GM18498 (cell line): ENCODE measurements at regions not wholly inside any gene's neighbourhood (a gene's known extent, or its start where the extent isn't known, plus 50 kb on each side); places are given as distances from the start of the nearest gene placed in this dataset.
"Not testable (repeated sequence)": the region's sequence is repeated elsewhere in the genome, so short reads cannot be mapped to it uniquely, and the experiment has no call there.

Source experiments
- ATAC-seq: cut with Tn5 transposase; IDR thresholded peaks from one replicate; pipeline ENCODE4 v1.9.1; 2021; ENCODE audit warnings: mild to moderate bottlenecking, moderate library complexity; ENCODE audit not compliant: unreplicated experiment

DNA sequence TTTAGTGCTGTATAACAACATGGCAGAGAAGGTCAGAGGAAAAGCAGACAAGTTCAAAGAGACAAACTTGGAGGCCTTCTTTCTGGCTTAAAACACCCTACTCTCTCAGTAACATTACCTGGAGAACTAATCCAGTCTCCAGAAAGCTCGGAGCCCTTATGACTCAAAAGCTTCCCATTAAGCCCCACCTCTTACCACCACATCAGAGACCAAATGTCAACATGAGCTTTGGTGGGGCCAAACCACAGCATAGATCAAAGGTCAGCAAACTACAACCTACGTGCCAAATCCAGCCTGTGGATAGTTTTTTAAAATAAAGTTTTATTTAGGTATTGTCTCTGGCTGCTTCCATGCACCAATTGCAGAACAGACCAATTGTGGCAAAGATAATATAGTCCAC, 589.9 kb downstream of the DNAH5 start:
- no peak for ATAC-seq

DNA sequence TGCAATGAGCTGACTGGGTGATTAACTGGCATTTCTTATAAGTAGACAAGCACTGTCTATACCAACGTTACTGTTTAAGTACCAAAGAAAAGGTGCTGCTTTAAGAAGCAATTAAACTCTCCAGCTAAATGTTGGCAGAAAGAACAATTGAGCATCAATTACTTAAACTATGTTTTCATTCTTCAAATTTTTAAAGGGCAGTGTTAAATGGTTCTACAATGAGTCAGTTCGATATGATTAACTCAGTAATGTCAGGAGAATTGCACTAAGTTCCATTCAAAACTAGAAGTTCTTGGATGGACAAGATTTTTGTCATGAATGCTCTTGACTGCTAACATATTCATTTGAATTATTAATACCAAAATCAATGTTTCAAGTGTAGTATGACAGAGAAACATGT, 593.7 kb downstream of the DNAH5 start:
- ATAC-seq = no peak

DNA sequence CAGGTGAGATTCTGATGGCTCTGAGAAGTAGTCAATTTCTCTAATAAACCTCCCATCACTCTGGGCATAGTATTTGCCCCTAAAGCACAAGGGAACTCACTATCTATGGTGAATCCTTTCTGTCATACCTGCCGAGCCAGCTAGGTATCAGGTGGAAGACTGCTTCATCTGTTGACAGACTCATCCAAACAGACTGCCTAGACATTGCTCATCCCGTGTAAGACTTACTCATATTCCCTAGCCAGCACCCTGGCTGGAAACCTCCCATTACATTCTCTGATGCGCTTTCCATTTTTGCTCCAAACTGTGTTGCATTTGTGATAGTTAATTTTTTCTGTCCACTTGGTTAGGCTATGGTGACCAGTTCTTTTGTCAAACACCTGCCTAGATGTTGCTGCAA, 595.9 kb downstream of the DNAH5 start:
- no peak for ATAC-seq

DNA sequence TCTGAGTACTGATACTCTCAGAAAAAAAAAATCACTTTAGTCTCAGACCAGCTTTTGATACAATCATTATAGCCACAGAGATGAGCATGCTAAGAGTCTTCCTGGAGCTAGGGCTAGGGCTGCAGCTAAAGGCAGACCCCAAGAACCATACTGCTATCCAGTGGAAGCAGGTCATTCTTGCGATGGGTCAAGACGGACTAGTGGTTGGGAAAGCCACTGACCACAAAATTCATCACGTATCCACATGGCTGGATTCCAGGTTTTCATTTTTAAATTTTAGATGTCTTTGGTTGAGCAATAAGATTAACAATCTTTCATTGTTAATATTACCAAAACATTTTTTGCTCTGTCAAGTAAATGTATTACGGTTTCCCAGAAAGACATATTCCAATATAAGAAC, 598.1 kb downstream of the DNAH5 start:
- no peak for ATAC-seq

DNA sequence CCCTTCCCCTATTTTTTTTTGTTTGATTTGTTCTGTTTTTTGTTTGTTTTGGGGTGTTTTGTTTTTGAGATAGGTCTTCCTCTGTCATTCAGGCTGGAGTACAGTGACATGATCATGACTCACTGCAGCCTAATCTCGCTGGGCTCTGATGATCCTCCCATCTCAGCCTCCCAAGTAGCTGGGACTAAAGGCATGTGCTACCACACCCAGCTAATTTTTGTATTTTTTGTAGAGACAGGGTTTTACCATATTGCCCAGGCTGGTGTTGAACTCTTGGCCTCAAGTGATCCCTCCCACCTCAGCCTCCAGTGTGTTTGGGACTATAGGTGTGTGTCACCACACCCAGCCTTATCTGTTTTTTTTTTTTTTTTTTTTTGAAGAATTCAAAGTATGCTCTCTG, 605.4 kb downstream of the DNAH5 start:
- ATAC-seq = no peak

GRCh38 chr5:13335026-13335425, 609.5 kb downstream of the DNAH5 start:
- ATAC-seq = not testable (repeated sequence)

- no peak for ATAC-seq
Measured at GRCh38 chr5:13331585-13331984, 612.9 kb downstream of the DNAH5 start.

DNA sequence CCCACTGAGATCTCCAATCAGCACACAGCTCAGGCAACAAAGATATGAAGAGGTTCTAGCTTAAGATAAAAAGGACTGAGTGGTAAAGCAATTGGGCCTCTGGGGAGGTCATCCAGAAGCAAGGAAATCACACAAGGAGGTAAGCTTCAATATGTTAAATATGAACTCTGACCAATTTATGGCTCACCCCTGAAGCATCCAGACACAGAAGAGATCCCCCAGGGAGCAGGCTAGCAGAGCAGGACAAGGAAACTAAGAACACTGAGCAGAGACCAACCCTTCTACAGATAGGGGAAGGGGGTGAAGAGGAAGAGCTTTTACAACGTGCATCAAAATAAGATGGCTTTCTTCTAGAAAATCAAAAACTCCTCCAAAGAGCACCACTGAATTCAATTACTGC, 616.2 kb downstream of the DNAH5 start:
- ATAC-seq = no peak

- no peak for ATAC-seq
Measured at GRCh38 chr5:13325765-13326164, 618.7 kb downstream of the DNAH5 start.

DNA sequence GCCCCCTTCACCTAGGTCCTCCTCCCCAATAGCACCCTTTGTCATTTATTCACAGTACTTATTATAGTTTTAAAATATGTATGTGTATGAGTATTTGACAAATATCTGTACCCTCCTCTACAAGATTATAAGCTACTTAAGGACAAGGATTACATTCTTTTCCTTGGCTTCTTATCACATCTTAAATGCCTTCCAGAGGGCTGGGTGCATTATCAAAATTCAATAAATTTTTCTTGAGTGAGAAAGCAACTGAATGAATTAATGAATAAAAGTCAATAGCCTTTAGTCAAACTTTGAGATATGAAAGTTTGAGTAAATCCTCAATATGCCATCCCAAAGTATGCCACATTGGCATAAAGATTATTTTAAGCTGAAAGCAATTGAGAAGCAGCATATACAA, 621.7 kb downstream of the DNAH5 start:
- ATAC-seq = no peak

- ATAC-seq = no peak
Measured at GRCh38 chr5:13317654-13318053, 626.8 kb downstream of the DNAH5 start.

- no peak for ATAC-seq
Measured at GRCh38 chr5:13316176-13316575, 628.3 kb downstream of the DNAH5 start.

DNA sequence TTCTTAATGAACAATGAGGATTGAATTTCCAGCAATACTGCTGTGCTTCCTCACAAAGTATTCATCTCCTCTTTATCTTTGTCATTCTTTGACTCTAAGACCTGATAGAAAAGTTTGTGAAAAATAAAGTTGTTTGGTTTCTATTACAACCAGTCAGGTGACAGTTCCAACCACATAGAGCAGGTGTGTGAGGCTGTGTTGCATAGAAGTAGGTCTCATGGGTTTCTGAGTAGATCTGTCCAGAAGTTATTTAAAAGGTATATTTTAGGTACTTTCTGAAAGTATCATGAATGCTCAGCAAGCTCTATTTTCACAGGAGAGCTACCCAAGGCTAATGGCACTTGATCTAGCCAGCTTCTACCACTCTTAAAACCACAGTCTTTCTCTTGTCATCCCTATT, 637.0 kb downstream of the DNAH5 start:
- no peak for ATAC-seq

DNA sequence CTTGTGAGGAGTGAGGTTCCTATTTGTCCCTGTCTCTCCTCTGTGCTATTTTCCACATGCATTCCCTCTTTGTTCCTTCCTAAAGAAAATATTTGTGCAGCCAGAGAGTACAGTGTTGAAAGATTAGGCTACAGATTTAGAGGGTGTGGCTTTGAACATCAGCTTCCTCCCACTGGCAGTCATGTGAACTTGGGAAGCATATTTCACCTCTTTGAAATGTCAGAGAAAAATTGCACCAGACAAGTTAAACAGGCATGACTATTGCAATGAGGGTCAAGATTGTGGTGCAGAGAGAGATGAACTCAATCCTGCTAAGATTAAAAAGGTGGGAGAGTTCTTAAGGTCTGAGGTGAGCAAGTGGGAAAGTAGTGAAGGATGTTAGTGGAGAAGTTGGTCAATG, 641.0 kb downstream of the DNAH5 start:
- ATAC-seq = no peak

GRCh38 chr5:13278811-13279210, 665.7 kb downstream of the DNAH5 start:
- no peak for ATAC-seq

DNA sequence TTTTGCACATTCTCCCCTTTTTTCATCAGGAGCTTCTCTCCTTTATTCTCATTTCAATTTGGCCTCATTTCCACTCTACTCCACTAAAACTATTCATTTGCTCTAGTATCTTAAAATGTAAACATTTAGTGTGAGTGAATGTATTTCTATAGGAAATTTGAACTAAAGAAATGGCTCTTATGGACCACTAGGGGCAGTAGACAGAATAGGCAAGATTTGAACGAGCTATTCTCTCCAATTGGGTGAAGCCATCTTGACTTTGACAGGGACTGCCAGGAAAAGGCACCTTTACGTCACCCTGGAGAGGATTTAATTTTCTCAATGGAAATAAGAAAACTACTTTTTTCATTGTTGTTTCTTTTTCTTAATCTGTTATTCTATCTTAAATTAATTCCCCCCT, 666.3 kb downstream of the DNAH5 start:
- ATAC-seq = no peak

DNA sequence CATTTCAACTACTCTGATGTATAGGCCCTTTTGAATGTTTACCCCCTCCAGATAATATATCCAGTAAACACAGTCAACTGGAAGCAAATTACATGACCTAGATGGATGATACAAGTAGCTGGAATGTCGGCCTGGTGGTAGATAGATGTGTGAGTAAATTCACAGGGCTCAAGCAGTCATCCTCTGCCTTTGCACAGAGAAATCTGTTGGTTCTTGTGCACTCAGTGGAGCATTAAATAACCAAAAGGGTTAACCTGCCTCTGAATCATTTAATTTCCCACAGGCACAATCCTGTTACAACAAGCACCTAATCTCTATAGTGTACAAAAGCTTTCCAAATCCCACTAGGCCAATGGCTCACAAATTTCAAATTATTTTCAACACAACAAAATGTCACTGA, 668.3 kb downstream of the DNAH5 start:
- ATAC-seq = no peak

GRCh38 chr5:13263701-13264100, 680.8 kb downstream of the DNAH5 start:
- no peak for ATAC-seq

- no peak for ATAC-seq
Measured at GRCh38 chr5:13253111-13253510, 691.4 kb downstream of the DNAH5 start.

DNA sequence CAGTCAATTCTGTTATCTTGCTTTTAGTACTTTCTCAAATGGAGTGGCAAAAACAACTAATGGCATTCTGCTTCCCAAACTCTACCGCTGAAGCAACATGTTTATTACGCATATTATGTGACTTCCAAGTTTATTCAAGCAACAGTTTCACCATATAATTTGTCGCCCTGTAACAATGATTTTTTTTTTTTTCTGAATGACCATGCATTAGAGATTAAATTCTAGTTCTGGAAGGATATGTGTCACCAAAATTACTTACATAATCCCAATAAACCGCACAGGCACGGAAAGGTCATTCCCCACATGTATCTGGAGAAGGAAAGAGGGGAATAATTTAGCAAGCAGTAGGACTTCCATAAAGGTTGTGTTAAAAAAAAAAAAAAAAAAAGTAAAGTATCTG, 691.8 kb downstream of the DNAH5 start:
- no peak for ATAC-seq

DNA sequence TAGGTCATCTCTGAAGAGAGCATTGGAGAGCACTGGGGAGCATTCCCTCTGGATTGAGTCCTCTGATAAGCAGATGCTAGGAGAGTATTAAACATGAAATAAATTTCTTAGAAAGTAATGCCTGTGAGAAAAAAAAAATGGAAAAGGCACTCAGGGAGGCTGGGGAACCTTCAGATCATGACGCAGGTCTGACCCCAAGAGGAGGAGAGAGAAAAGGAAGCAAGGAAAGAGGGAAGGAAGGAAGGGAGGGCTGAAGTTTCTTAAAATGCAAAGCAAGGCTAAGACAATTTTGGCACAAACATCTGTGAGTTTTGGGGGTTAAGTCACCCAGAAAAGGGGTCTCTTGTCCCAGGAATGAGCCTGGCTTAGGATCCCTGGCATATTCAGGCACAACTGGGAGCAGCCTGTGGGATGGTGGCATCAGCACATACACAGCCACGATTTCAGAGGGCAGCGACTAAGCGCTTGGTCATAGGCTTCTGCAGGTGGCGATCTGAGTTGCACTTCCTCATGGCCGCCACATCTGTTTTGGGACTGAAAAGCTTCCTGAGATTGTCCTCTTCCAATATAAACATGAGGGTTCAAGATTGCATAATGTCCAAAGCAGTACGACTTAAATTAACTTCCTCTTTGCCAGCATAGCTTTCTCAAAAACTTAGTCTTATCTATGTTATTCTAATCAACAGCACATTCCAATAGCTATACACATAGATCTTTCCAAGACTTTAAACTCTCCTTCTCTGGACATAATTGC, 692.7 kb downstream of the DNAH5 start:
- no peak for ATAC-seq

DNA sequence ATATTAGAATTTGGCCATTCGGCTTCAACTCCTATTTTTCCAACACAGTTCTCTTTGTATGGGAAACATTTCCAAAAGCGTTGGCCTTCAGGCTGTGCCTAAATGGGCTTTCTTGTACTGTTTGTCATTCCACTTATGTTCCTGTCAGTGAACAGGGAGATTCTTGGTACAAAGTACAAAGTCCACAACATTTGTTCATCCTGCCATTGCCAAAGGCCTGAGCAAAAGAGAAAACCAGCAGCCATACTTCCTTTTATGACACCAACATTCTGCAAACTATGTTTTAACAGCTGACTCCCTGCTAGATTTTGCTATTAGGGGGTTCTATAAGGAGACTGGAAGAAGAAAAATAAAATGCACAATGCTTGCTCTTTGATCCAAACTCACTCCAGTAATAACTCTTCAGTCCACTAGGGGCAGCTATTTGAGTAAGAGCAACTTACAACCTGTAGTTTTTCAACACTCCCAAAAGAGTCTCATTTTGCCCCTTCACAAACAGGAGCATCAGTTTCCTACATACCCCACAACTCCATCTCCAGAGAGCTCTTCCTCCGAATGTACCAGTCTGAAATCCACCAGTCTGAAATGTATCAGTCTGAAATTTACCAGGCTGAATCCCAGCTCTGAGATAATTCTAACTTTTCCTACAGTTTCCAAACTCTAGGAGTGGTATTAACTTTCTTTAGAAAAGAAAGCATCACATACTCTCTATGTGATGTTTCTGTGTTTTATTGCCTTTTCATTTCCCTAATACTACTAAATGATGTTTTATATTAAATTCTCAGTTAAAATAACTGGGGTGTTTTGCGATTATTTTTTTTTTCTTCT, 693.8 kb downstream of the DNAH5 start:
- no peak for ATAC-seq
